ENCODE measurements at regions not wholly inside any gene's neighbourhood (a gene's known extent, or its start where the extent isn't known, plus 50 kb on each side); places are given as distances from the start of the nearest gene placed in this dataset.
"Not testable (repeated sequence)": the region's sequence is repeated elsewhere in the genome, so short reads cannot be mapped to it uniquely, and the experiment has no call there.

GRCh38 chr7:26087321-26088091 lies 64.5 kb upstream of the NFE2L3 start:
- no peaks in the 10 kb centered on the region for H3K27me3 ChIP-seq (ENCODE audit: control insufficient read depth, insufficient read depth, low read length)
- DNase-seq (ENCODE audit: low read depth), result no peak
- no peak for TF ChIP-seq CTCF (IDR thresholded peaks at IDR 0.05; ENCODE audit: insufficient read depth, low read length, poor library complexity, severe bottlenecking)
- no peak overlapping the region for H3K4me3 ChIP-seq (ENCODE audit: low read depth, low read length)
- no peaks in the 10 kb centered on the region for H3K36me3 ChIP-seq (ENCODE audit: control insufficient read depth, insufficient read depth, low read length)

DNA sequence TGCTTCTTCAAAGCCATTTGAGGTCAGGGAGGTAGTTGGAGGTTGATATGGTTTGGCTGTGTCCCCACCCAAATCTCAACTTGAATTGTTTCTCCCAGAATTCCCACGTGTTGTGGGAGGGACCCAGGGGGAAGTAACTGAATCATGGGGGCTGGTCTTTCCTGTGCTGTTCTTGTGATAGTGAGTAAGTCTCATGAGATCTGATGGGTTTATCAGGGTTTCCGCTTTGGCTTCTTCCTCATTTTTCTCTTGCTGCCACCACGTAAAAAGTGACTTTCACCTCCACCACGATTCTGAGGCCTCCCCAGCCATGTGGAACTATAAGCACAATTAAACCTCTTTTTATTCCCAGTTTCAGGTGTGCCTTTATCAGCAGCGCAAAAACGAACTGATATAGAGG lies 62.5 kb upstream of the NFE2L3 start:
- H3K4me3 ChIP-seq (ENCODE audit: low read depth, low read length); H3K36me3 ChIP-seq (ENCODE audit: control insufficient read depth, insufficient read depth, low read length); H3K27me3 ChIP-seq (ENCODE audit: control insufficient read depth, insufficient read depth, low read length); DNase-seq (ENCODE audit: low read depth): not testable (repeated sequence)

GRCh38 chr7:26090927-26091519 lies 61.0 kb upstream of the NFE2L3 start:
- TF ChIP-seq CTCF (IDR thresholded peaks at IDR 0.05; ENCODE audit: insufficient read depth, low read length, poor library complexity, severe bottlenecking), result peak; percentile 64
- H3K4me3 ChIP-seq (ENCODE audit: low read depth, low read length), result no peak overlapping the region
- no peaks in the 10 kb centered on the region for H3K36me3 ChIP-seq (ENCODE audit: control insufficient read depth, insufficient read depth, low read length)
- peak; percentile 31 for DNase-seq (ENCODE audit: low read depth)
- H3K27me3 ChIP-seq (ENCODE audit: control insufficient read depth, insufficient read depth, low read length), result no peaks in the 10 kb centered on the region

GRCh38 chr7:26091933-26092332 lies 60.1 kb upstream of the NFE2L3 start:
- TF ChIP-seq CTCF (IDR thresholded peaks at IDR 0.05; ENCODE audit: insufficient read depth, low read length, poor library complexity, severe bottlenecking), result peak; percentile 28
- no peaks in the 10 kb centered on the region for H3K36me3 ChIP-seq (ENCODE audit: control insufficient read depth, insufficient read depth, low read length)
- DNase-seq (ENCODE audit: low read depth), result no peak

DNA sequence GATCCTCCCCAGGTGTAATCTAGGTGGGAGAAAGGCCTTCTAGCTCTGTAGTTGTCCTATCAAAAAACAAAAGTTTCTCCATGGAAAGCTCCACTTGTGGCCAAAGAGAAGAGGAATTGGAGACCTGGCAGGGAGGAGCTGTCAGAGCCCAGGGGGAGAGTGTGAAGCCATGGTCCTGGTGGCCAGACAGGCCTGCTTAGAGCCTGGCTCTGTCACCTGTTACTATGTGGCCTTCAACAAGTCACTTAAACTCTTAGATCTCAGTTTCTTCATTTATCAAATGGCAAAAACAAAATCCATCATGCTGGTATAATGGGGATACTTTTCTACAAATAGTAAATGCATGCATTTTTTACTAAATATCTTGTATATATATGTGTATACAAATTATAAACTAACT lies 59.0 kb upstream of the NFE2L3 start:
- H3K27me3 ChIP-seq (ENCODE audit: control insufficient read depth, insufficient read depth, low read length), result no peaks in the 10 kb centered on the region

More at GRCh38 chr7:26091933-26092332, 60.1 kb upstream of the NFE2L3 start:
- Histone ChIP-seq H3K4me3 (ENCODE audit: low read depth, low read length) (no peak overlapping the region), H3K27me3 (ENCODE audit: control insufficient read depth, insufficient read depth, low read length) (no peaks in the 10 kb centered on the region)

DNA sequence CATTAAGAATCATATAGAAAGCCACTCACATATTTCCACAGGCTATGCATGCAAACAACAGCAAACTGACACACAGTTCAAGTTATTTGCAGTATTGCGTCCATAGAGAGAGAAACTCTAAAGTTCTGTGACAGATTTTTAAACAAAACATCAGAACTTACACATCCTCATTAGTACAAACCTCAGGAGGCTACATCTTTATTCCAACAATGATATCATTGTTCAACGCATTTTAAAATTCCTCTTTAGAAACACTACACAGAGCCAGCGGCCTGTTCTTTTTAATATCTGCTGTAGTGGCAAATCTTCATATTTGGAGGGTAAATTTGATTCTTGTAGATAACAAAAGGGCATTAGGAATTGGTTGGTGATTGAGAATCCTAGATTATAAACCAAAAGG lies 55.9 kb upstream of the NFE2L3 start:
- H3K4me3 ChIP-seq (ENCODE audit: low read depth, low read length), result no peak overlapping the region
- no peaks in the 10 kb centered on the region for H3K36me3 ChIP-seq (ENCODE audit: control insufficient read depth, insufficient read depth, low read length)
- DNase-seq (ENCODE audit: low read depth), result no peak
- no peak for TF ChIP-seq CTCF (IDR thresholded peaks at IDR 0.05; ENCODE audit: insufficient read depth, low read length, poor library complexity, severe bottlenecking)
- no peaks in the 10 kb centered on the region for H3K27me3 ChIP-seq (ENCODE audit: control insufficient read depth, insufficient read depth, low read length)

More for the DNA sequence above, 59.0 kb upstream of the NFE2L3 start:
- Histone ChIP-seq H3K4me3 (ENCODE audit: low read depth, low read length) (no peak overlapping the region), H3K36me3 (ENCODE audit: control insufficient read depth, insufficient read depth, low read length) (no peaks in the 10 kb centered on the region)
- no peak for TF ChIP-seq CTCF (IDR thresholded peaks at IDR 0.05; ENCODE audit: insufficient read depth, low read length, poor library complexity, severe bottlenecking)
- DNase-seq (ENCODE audit: low read depth), result no peak
